Left hindlimb (tissue), 1 donor: ENCODE measurements at regions not wholly inside any gene's neighbourhood (a gene's known extent, or its start where the extent isn't known, plus 50 kb on each side); places are given as distances from the start of the nearest gene placed in this dataset.

Experiments
- DNase-seq: peaks from one replicate; pipeline ENCODE4 v3.0.0-alpha.2; 2018

- DNase-seq, result no peak
These were observed 312.8 kb upstream of the C11orf87 start for GRCh38 chr11:109109150-109109549.

DNA sequence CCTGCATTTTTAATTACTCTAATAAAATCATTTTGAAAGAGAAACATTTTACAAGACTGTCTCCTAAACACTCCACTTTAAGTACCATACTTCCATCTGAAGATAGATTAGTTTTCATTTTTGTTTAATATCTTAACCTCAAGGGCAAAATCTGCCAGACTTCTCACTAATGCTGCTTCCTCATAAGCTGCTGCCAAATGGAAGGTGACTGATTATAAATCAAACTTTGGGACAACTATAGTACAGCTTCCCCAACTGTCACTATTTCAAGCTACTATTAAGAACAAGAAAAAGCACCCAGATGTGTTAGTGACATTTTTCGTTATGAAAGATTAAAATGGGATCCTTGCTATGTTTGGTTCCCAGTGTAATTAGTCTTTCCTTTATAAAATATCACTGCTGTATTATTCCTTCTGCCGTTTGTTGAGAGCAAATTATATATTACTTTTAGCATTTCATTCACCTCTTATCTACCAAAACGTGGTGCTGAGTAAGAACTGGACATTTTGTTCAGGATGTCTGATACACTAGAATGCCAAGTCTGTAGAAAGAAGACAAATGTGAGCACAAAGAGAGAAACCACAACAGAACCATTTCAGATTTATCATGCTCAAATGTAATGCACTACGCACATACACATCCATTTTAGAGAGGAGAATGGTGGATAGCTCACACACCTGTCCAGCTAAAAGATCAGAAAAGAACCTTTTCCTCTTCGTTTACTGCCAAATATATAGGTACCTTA lies 312.2 kb upstream of the C11orf87 start:
- DNase-seq, result no peak

DNA sequence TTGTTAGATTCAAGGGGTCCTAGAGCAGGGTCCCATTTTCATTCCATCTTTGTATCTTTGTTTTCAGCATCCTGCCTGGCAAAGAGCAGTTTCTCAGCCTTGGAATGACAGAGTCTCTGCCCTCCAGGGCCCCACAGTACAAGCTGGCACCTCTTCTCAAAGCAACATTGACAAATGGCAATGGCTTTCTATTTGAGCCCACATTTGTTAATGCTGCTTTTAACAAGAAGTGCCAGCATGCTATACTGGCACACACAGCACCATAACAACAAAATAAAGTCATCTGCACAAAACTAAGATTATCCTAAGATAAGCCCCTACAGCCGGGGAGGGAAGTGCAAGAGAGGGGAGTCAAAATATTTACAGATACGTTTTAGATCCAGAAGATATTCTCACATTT lies 309.7 kb upstream of the C11orf87 start:
- DNase-seq, result no peak

- DNase-seq, result no peak
These were observed 309.1 kb upstream of the C11orf87 start for GRCh38 chr11:109112821-109113280.

DNA sequence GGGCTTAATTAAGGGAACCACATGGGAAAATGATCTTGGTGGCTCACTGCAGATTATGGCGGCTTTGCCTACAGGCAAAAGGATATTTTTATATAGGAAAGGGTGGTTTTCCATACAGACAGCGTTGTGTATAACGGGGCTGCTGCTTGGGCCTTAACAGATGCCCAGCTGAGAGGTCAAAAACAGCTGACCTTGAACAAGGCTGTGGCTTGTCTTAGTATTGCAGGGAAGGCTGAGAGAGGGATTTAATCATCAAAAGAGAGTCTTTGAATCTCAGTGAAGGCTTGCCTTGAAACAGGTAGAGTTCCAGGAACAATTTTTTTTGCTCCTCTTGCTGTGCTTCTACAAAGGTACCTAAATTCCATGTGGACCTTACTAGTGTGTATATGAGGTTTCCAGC lies 301.6 kb upstream of the C11orf87 start:
- DNase-seq, result no peak

DNA sequence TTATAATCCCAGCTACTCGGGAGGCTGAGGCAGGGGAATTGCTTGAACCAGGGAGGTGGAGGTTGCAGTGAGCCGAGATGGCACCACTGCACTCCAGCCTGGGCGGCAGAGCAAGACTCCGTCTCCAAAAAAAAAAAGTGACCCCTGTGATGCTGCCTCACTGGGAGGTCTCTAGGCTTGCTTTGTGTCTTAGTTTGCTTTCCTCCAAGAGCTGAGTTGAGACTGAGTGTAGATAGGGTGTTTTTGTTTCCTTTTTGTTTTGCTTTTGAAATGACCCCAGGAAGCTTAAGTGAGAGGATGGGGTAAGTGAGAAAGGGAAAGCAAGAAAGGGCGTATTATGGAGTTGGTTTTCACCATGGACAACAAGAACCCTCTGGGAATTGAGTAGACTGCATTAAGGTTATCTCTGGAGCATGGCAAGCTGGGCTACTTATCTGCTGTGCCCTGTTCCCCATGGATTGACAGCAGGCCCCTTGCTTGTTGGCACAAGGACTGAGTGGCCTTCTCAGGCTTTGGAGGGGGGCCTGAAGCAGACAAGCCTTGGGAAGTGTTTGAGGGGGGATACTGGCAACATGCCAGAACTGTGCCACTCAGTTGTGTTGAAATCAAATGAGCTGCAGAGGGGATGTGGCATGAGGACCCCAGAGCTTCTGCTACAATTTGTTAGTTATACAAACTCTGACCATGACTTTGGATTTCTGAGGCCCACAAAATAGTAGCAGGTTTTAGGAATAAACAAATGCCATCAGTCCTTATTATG lies 300.6 kb upstream of the C11orf87 start:
- DNase-seq, result no peak

DNA sequence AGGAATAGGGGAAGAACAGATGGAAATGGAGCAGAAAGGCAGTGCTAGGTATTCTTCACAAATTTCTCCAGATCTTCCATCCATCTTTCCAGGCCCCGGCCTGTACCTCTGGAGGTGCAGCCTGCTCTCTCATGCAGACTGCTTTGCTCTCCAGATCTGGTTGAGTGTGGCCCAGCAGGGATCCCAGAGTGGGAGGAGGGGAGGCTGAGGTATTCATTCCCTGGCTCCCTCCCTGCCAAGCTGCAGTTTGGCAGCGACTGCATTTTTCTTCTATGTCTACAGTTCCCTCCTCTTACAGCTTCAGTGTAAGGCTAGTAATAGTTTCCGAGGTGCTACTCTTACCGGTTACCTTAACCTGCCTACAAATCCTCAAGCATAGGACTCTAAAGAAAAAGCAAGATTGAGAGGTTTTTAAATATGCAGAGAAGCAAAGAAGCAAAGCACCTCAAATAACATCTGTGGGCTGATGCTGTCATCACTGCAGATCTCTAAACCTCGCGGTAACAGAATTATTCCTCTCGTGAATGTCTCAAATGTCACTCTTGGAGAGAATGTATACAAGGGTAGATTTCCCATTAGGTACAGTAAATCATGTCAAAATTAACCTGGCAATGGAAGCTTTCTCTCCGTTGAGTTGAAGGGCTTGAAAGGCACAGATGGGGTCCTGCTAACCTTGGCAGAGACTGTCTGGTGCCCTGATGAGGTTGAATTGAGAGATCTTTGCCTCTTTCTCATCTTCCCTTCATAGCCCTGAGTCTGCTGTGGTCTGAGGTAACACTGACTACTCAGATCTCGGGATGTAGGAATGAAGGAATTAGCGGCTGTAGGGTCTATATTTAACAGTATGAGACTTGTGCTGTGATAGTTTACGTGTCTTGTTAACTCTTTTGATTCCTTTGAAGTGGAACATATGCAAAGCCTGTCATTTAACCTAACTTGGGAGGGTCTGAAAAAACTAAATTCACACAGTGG lies 297.9 kb upstream of the C11orf87 start:
- no peak for DNase-seq

GRCh38 chr11:109130910-109131309 lies 291.1 kb upstream of the C11orf87 start:
- no peak for DNase-seq

GRCh38 chr11:109132539-109132938 lies 289.5 kb upstream of the C11orf87 start:
- DNase-seq, result no peak

GRCh38 chr11:109133159-109133558 lies 288.8 kb upstream of the C11orf87 start:
- DNase-seq, result no peak

GRCh38 chr11:109135627-109136026 lies 286.4 kb upstream of the C11orf87 start:
- DNase-seq, result no peak

GRCh38 chr11:109138196-109138595 lies 283.8 kb upstream of the C11orf87 start:
- no peak for DNase-seq

DNA sequence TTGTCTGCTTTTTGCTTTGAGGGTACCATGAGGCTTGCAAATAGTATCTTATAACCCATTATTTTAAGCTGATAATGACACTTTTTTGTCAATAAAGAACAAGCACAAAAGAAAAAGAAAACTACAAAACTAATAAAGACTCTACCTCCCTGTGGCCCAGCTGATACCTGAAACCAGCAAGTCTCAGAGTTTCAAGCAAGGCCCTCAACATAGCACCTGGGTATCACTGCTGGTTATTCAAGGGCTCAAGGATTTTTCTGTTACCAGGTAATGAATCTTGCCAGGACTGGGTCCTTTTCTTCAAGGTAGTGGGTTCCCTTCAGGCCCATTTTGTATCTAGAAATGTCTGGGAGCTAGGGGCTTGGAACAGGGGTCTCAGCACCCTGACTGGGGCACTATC lies 281.6 kb upstream of the C11orf87 start:
- no peak for DNase-seq

GRCh38 chr11:109140857-109141515 lies 281.0 kb upstream of the C11orf87 start:
- no peak for DNase-seq

- DNase-seq, result no peak
These were observed 276.7 kb upstream of the C11orf87 start for GRCh38 chr11:109145287-109145686.

- no peak for DNase-seq
These were observed 274.3 kb upstream of the C11orf87 start for GRCh38 chr11:109147726-109148125.

DNA sequence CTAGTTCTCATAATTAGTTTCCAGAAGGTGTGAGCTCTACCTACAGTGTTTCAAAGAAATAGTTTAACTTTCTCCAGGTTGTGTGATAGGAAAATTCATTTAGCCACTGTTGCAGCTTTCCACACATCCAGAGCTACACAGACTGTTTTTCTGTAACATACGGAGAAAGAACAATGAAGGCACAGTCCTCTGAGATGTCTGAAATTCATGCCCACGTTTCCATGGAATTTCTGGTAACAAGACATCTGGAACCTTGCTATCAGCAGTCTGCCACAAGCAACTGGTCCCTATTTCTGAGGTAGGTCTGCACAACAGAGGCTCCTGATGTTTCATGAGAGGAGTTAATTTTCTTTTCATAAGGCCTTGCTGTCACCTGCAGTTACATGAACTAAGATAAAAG lies 273.3 kb upstream of the C11orf87 start:
- DNase-seq, result no peak

GRCh38 chr11:109150581-109150980 lies 271.4 kb upstream of the C11orf87 start:
- DNase-seq, result no peak

DNA sequence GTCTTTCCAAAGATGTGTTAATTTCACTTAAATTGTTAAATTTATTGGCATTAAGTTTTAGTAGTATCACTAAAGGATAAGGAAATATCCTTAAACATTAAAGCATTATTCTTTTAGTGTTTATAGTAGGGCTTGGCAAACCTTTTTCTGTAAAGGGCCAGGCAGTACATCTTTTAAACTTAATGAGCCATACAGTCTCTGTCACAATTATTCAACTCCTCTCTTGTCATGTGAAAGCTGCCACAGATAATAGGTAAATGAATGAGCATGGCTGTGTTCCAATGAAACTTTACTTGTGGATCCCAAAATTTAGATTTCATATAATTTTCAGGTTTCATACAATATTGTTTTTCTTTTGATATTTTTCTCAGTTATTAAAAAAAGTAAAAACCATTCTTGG lies 268.2 kb upstream of the C11orf87 start:
- DNase-seq, result no peak

DNA sequence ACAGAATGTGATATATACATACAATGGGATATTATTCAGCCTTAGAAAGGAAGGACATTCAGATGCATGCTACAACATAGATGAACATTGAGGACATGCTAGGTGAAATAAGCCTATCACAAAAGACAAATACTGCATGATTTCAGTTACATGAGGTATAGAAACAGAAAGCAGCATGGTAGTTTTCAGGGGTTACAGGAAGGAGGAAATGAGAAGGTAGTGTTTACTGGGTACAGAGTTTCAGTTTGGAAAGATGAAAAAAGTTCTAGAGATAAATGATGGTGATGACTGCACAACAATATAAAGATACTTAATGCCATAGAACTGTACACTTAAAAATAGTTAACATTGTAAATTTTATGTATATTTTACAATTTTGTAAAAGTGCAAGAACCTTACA lies 266.7 kb upstream of the C11orf87 start:
- DNase-seq, result no peak

DNA sequence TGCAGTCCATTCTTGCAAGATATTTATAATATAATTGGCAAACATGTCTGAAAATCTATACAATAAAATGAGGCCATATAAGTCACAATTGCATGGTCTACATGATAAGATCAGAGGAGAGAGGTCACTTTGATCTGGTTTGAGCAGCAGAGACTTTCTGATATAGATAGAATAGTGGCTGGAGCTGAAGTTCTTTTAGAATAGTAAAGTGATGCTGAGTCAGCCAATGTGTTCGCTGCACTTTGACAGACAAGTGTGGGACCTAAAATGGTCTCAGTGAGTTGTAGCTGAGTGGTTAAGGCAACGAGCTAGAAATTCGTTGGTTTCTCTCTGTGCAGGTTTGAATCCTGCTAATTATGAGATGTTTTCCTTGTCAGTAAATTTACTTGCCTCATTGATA lies 257.0 kb upstream of the C11orf87 start:
- DNase-seq, result no peak

DNA sequence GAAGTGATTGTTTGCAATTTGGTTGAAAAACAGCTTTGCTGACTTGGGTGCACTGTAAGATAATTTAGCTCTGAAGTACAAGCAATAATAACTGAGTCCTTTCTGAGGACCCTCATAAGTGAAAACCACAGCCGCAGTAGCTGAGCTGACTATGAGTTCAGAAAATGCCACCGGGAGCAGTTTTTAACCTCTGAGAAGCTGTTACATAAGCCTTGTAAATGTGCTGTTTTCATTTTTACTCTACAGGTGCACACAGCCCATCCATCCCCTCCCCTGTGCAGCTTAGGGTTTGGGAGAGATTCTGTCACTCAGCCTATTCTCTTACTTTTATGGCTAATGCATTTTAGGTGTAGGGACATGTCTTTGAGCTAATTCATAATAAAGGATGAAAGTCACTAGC lies 255.5 kb upstream of the C11orf87 start:
- DNase-seq, result no peak

- no peak for DNase-seq
These were observed 248.5 kb upstream of the C11orf87 start for GRCh38 chr11:109173504-109173903.
